22Rv1 (cell line): ENCODE measurements at regions not wholly inside any gene's neighbourhood (a gene's known extent, or its start where the extent isn't known, plus 50 kb on each side); places are given as distances from the start of the nearest gene placed in this dataset.

Source experiments
- ZFX ChIP-seq: fragments of 450-650 bp; IDR thresholded peaks from 2 replicates; pipeline ENCODE4 v1.6.1; 2017; ENCODE audit warnings: antibody characterized with exemption, borderline replicate concordance
- TF ChIP-seq, protein P1 (sequence below): fragments of 450-650 bp; IDR thresholded peaks from 2 replicates; pipeline ENCODE4 v1.5.1; 2017; ENCODE audit warnings: mild to moderate bottlenecking

DNA sequence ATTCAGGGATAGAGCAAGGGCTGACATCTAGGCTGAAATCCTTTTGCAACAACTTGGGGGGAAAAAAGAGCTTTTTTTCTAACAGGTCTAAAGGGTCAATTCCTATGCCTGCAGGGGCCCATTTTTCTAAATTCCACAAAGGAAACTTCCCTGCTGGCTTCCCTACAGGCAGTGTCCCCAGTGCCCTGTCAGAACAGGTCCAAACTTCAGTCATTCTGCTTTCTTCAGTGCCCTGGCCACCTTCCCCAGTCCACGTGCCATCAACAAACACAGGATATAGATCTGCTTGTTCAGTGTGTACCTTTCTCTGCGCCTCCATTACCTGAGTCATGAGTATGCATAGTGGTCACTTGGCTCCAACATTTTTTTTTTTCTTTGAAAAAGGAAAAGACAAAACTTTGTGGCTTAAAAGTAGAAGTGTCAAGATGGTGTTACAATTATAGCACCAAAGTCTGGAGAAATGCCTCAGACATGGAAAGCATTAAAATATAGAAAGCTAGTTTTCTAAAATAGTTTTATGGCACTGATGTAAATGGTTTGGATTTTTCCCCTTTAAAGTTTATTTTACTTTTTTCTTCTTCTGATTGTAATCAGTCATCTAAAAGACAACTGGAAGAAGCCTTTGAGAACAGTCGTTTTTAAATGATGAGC, 84.0 kb upstream of the JADE1 start:
- TF ChIP-seq, protein P1, sequence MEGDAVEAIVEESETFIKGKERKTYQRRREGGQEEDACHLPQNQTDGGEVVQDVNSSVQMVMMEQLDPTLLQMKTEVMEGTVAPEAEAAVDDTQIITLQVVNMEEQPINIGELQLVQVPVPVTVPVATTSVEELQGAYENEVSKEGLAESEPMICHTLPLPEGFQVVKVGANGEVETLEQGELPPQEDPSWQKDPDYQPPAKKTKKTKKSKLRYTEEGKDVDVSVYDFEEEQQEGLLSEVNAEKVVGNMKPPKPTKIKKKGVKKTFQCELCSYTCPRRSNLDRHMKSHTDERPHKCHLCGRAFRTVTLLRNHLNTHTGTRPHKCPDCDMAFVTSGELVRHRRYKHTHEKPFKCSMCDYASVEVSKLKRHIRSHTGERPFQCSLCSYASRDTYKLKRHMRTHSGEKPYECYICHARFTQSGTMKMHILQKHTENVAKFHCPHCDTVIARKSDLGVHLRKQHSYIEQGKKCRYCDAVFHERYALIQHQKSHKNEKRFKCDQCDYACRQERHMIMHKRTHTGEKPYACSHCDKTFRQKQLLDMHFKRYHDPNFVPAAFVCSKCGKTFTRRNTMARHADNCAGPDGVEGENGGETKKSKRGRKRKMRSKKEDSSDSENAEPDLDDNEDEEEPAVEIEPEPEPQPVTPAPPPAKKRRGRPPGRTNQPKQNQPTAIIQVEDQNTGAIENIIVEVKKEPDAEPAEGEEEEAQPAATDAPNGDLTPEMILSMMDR, result no peak
- no peak for TF ChIP-seq ZFX
